HUDEP-2 (cell line): ENCODE measurements at regions not wholly inside any gene's neighbourhood (a gene's known extent, or its start where the extent isn't known, plus 50 kb on each side); places are given as distances from the start of the nearest gene placed in this dataset.

ENCODE experiments used
- DNase-seq, 76 experiments: peaks; one replicate each; lab custom pipeline; 2025; ENCODE audit not compliant: unreplicated experiment in 76 of 76; lab: John Stamatoyannopoulos, UW

- no peak for DNase-seq
Measured at GRCh38 chr3:194832346-194833104, 146.8 kb downstream of the FAM43A start.

- DNase-seq, result no peak
Measured at GRCh38 chr3:194833114-194833910, 147.6 kb downstream of the FAM43A start.

GRCh38 chr3:194836661-194837060 lies 151.0 kb downstream of the FAM43A start:
- no peak for DNase-seq

GRCh38 chr3:194837457-194838127 lies 151.9 kb downstream of the FAM43A start:
- DNase-seq, result no peak

GRCh38 chr3:194838236-194838635 lies 152.6 kb downstream of the FAM43A start:
- no peak for DNase-seq

GRCh38 chr3:194840661-194841514 lies 155.2 kb downstream of the FAM43A start:
- peak in 69 of 76 experiments; percentile 1 to 76 (median 50) for DNase-seq

- no peak for DNase-seq
Measured at GRCh38 chr3:194841515-194841841, 155.8 kb downstream of the FAM43A start.

GRCh38 chr3:194843556-194843955 lies 157.9 kb downstream of the FAM43A start:
- DNase-seq, result no peak

- no peak for DNase-seq
Measured at GRCh38 chr3:194844046-194844445, 158.4 kb downstream of the FAM43A start.

- DNase-seq, result no peak
Measured at GRCh38 chr3:194849166-194849875, 163.6 kb downstream of the FAM43A start.

- no peak for DNase-seq
Measured at GRCh38 chr3:194851254-194851653, 165.6 kb downstream of the FAM43A start.

- no peak for DNase-seq
Measured at GRCh38 chr3:194851941-194852340, 166.3 kb downstream of the FAM43A start.

- no peak for DNase-seq
Measured at GRCh38 chr3:194852345-194852744, 166.7 kb downstream of the FAM43A start.

- DNase-seq, result no peak
Measured at GRCh38 chr3:194852831-194853508, 167.3 kb downstream of the FAM43A start.

- no peak for DNase-seq
Measured at GRCh38 chr3:194854206-194854605, 168.5 kb downstream of the FAM43A start.

- no peak for DNase-seq
Measured at GRCh38 chr3:194854659-194855390, 169.1 kb downstream of the FAM43A start.

GRCh38 chr3:194856296-194856695 lies 170.6 kb downstream of the FAM43A start:
- no peak for DNase-seq

- DNase-seq, result no peak
Measured at GRCh38 chr3:194857469-194858113, 171.9 kb downstream of the FAM43A start.
